Adipocyte (in vitro differentiated cells): ENCODE measurements at regions not wholly inside any gene's neighbourhood (a gene's known extent, or its start where the extent isn't known, plus 50 kb on each side); places are given as distances from the start of the nearest gene placed in this dataset.

ENCODE experiments used
- DNase-seq: peaks from one replicate; pipeline ENCODE4 v3.0.0-alpha.2; 2015; ENCODE audit warnings: low read depth
- H3K27me3 ChIP-seq: replicated peaks from 2 replicates; pipeline ENCODE4 v1.7.0; 2013; ENCODE audit warnings: mild to moderate bottlenecking, low read length, moderate library complexity; ENCODE audit not compliant: control insufficient read depth, insufficient read depth
- H3K36me3 ChIP-seq: 2 replicates; pipeline ENCODE4 v1.7.0; 2013; ENCODE audit warnings: low read length, mild to moderate bottlenecking, moderate library complexity; ENCODE audit not compliant: control insufficient read depth, insufficient read depth, severe bottlenecking
- H3K4me1 ChIP-seq: 2 replicates; pipeline ENCODE4 v1.7.0; 2013; ENCODE audit warnings: mild to moderate bottlenecking, low read length, moderate library complexity; ENCODE audit not compliant: control insufficient read depth, insufficient read depth
- H3K4me3 ChIP-seq: 2 replicates; pipeline ENCODE4 v1.7.0; 2013; ENCODE audit warnings: mild to moderate bottlenecking, low read length, moderate library complexity
- H3K9ac ChIP-seq: 2 replicates; pipeline ENCODE4 v1.7.0; 2013; ENCODE audit warnings: mild to moderate bottlenecking, low read length, moderate library complexity
- H3K9me3 ChIP-seq: 2 replicates; pipeline ENCODE4 v1.7.0; 2013; ENCODE audit warnings: mild to moderate bottlenecking, low read length, moderate library complexity; ENCODE audit not compliant: control insufficient read depth

- Histone ChIP-seq H3K9ac (no peak overlapping the region), H3K36me3 (no peaks in the 10 kb centered on the region), H3K4me1 (no peaks in the 10 kb centered on the region), H3K9me3 (no peaks in the 10 kb centered on the region), H3K4me3 (no peak overlapping the region), H3K27me3 (no peaks in the 10 kb centered on the region)
- DNase-seq, result peak; percentile 5
These were observed 149.5 kb upstream of the PELI2 start for GRCh38 chr14:55968741-55969140.

GRCh38 chr14:55973285-55973800, 144.9 kb upstream of the PELI2 start:
- no peak for DNase-seq
- Histone ChIP-seq H3K27me3 (no peaks in the 10 kb centered on the region), H3K9ac (no peak overlapping the region), H3K9me3 (no peaks in the 10 kb centered on the region), H3K4me1 (no peaks in the 10 kb centered on the region), H3K36me3 (no peaks in the 10 kb centered on the region), H3K4me3 (no peak overlapping the region)

- Histone ChIP-seq H3K9me3 (no peaks in the 10 kb centered on the region), H3K4me3 (no peak overlapping the region), H3K27me3 (no peaks in the 10 kb centered on the region), H3K4me1 (no peaks in the 10 kb centered on the region), H3K36me3 (no peaks in the 10 kb centered on the region), H3K9ac (no peak overlapping the region)
- no peak for DNase-seq
These were observed 144.1 kb upstream of the PELI2 start for GRCh38 chr14:55973911-55974630.

- no peak for DNase-seq
- Histone ChIP-seq H3K9me3 (peaks cover 1% of the 10 kb centered on the region), H3K36me3 (no peaks in the 10 kb centered on the region), H3K4me3 (no peak overlapping the region), H3K27me3 (no peaks in the 10 kb centered on the region), H3K9ac (no peak overlapping the region), H3K4me1 (no peaks in the 10 kb centered on the region)
These were observed 142.8 kb upstream of the PELI2 start for GRCh38 chr14:55975281-55975910.

- no peaks in the 10 kb centered on the region for H3K4me1 ChIP-seq
- no peaks in the 10 kb centered on the region for H3K27me3 ChIP-seq
- no peak overlapping the region for H3K9ac ChIP-seq
- peaks cover 10% of the 10 kb centered on the region for H3K9me3 ChIP-seq
- DNase-seq, result no peak
- no peaks in the 10 kb centered on the region for H3K36me3 ChIP-seq
- H3K4me3 ChIP-seq, result no peak overlapping the region
These were observed 142.0 kb upstream of the PELI2 start for GRCh38 chr14:55976219-55976618.

- no peaks in the 10 kb centered on the region for H3K27me3 ChIP-seq
- no peaks in the 10 kb centered on the region for H3K36me3 ChIP-seq
These were observed 141.6 kb upstream of the PELI2 start for GRCh38 chr14:55976655-55977054.

GRCh38 chr14:55977392-55978150, 140.6 kb upstream of the PELI2 start:
- Histone ChIP-seq H3K36me3 (no peaks in the 10 kb centered on the region), H3K4me1 (no peaks in the 10 kb centered on the region), H3K9ac (no peak overlapping the region), H3K4me3 (no peak overlapping the region), H3K27me3 (no peaks in the 10 kb centered on the region), H3K9me3 (peaks cover 10% of the 10 kb centered on the region)
- DNase-seq, result no peak

More at GRCh38 chr14:55976655-55977054, 141.6 kb upstream of the PELI2 start:
- no peak for DNase-seq
- H3K4me1 ChIP-seq, result no peaks in the 10 kb centered on the region
- H3K4me3 ChIP-seq, result no peak overlapping the region
- peaks cover 10% of the 10 kb centered on the region for H3K9me3 ChIP-seq
- H3K9ac ChIP-seq, result no peak overlapping the region

- DNase-seq, result no peak
- no peak overlapping the region for H3K9ac ChIP-seq
- no peaks in the 10 kb centered on the region for H3K27me3 ChIP-seq
- H3K36me3 ChIP-seq, result no peaks in the 10 kb centered on the region
- no peaks in the 10 kb centered on the region for H3K4me1 ChIP-seq
- H3K4me3 ChIP-seq, result no peak overlapping the region
- H3K9me3 ChIP-seq, result peaks cover 10% of the 10 kb centered on the region
These were observed 139.1 kb upstream of the PELI2 start for GRCh38 chr14:55979096-55979495.

GRCh38 chr14:55979781-55980180, 138.4 kb upstream of the PELI2 start:
- Histone ChIP-seq H3K9me3 (peaks cover 10% of the 10 kb centered on the region), H3K36me3 (no peaks in the 10 kb centered on the region), H3K9ac (no peak overlapping the region), H3K4me3 (no peak overlapping the region), H3K27me3 (no peaks in the 10 kb centered on the region), H3K4me1 (no peaks in the 10 kb centered on the region)
- DNase-seq, result no peak

- H3K9ac ChIP-seq, result no peak overlapping the region
- no peaks in the 10 kb centered on the region for H3K27me3 ChIP-seq
- H3K4me3 ChIP-seq, result no peak overlapping the region
- peaks cover 10% of the 10 kb centered on the region for H3K9me3 ChIP-seq
- H3K4me1 ChIP-seq, result no peaks in the 10 kb centered on the region
- no peak for DNase-seq
- no peaks in the 10 kb centered on the region for H3K36me3 ChIP-seq
These were observed 137.2 kb upstream of the PELI2 start for GRCh38 chr14:55980970-55981369.

GRCh38 chr14:55986069-55986468, 132.1 kb upstream of the PELI2 start:
- no peak overlapping the region for H3K9ac ChIP-seq
- H3K4me3 ChIP-seq, result no peak overlapping the region
- H3K27me3 ChIP-seq, result no peaks in the 10 kb centered on the region
- peaks cover 2% of the 10 kb centered on the region for H3K9me3 ChIP-seq
- H3K36me3 ChIP-seq, result no peaks in the 10 kb centered on the region
- no peaks in the 10 kb centered on the region for H3K4me1 ChIP-seq
- DNase-seq, result no peak
